K562 (cell line): ENCODE measurements at regions not wholly inside any gene's neighbourhood (a gene's known extent, or its start where the extent isn't known, plus 50 kb on each side); places are given as distances from the start of the nearest gene placed in this dataset.

ENCODE experiments used
- ARID1B ChIP-seq: fragments of 450-650 bp; IDR thresholded peaks from 2 replicates; pipeline ENCODE4 v1.6.1; 2016; ENCODE audit warnings: antibody characterized with exemption, mild to moderate bottlenecking, inconsistent platforms
- ETV5 ChIP-seq: sonication (generic); formaldehyde crosslinking; IDR thresholded peaks from 2 replicates; pipeline ENCODE4 v1.4.0; 2020; ENCODE audit warnings: low read depth, mild to moderate bottlenecking, missing genetic modification reagents
- NCOA1 ChIP-seq: fragments of 450-650 bp; IDR thresholded peaks from 2 replicates; pipeline ENCODE4 v1.6.1; 2016; ENCODE audit warnings: low read depth
- POLR2A ChIP-seq: fragments of 450-650 bp; conservative IDR thresholded peaks from 2 replicates; pipeline ENCODE4 v1.6.1; 2016
- TF ChIP-seq, protein P1 (sequence below): sonication (generic); formaldehyde crosslinking; IDR thresholded peaks from 2 replicates; pipeline ENCODE4 v1.8.1; 2023; ENCODE audit warnings: mild to moderate bottlenecking, missing genetic modification reagents
- TF ChIP-seq, protein P2 (sequence below): sonication (generic); formaldehyde crosslinking; IDR thresholded peaks from 2 replicates; pipeline ENCODE4 v1.8.1; 2022; ENCODE audit warnings: missing genetic modification reagents
- TF ChIP-seq, protein P3 (sequence below): fragments of 450-650 bp; conservative IDR thresholded peaks from 2 replicates; pipeline ENCODE4 v1.6.1; 2016; ENCODE audit warnings: missing genetic modification characterization, low read depth, mild to moderate bottlenecking, control low read depth, missing compliant biosample characterization

DNA sequence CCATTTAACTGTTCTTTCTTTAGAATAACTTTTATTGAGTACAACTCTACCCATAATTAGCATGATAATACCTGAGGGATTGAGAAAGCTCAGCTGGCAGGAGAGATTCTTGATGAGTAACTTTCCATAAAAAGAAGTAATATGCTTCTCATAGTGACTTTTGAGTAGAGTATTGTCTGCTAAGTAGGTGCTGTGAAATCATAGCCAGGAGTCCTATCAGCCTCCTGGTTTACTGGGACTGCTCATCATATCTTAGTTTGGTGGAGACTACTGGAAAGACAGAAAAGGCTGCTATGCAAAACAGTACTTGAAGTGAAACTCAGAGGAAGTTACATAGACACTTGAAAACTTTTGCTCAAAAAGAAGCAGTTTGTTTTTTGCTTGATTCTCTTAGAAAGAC, 113.3 kb upstream of the ATP2B1 start:
- TF ChIP-seq ETV5 (CRISPR knock-in tag) (no peak), ARID1B (no peak), NCOA1 (no peak), POLR2A (no peak)
- TF ChIP-seq, protein P1, sequence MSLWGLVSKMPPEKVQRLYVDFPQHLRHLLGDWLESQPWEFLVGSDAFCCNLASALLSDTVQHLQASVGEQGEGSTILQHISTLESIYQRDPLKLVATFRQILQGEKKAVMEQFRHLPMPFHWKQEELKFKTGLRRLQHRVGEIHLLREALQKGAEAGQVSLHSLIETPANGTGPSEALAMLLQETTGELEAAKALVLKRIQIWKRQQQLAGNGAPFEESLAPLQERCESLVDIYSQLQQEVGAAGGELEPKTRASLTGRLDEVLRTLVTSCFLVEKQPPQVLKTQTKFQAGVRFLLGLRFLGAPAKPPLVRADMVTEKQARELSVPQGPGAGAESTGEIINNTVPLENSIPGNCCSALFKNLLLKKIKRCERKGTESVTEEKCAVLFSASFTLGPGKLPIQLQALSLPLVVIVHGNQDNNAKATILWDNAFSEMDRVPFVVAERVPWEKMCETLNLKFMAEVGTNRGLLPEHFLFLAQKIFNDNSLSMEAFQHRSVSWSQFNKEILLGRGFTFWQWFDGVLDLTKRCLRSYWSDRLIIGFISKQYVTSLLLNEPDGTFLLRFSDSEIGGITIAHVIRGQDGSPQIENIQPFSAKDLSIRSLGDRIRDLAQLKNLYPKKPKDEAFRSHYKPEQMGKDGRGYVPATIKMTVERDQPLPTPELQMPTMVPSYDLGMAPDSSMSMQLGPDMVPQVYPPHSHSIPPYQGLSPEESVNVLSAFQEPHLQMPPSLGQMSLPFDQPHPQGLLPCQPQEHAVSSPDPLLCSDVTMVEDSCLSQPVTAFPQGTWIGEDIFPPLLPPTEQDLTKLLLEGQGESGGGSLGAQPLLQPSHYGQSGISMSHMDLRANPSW (CRISPR knock-in tag) = no peak
- TF ChIP-seq, protein P2, sequence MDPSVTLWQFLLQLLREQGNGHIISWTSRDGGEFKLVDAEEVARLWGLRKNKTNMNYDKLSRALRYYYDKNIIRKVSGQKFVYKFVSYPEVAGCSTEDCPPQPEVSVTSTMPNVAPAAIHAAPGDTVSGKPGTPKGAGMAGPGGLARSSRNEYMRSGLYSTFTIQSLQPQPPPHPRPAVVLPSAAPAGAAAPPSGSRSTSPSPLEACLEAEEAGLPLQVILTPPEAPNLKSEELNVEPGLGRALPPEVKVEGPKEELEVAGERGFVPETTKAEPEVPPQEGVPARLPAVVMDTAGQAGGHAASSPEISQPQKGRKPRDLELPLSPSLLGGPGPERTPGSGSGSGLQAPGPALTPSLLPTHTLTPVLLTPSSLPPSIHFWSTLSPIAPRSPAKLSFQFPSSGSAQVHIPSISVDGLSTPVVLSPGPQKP (CRISPR knock-in tag) = no peak
- TF ChIP-seq, protein P3, sequence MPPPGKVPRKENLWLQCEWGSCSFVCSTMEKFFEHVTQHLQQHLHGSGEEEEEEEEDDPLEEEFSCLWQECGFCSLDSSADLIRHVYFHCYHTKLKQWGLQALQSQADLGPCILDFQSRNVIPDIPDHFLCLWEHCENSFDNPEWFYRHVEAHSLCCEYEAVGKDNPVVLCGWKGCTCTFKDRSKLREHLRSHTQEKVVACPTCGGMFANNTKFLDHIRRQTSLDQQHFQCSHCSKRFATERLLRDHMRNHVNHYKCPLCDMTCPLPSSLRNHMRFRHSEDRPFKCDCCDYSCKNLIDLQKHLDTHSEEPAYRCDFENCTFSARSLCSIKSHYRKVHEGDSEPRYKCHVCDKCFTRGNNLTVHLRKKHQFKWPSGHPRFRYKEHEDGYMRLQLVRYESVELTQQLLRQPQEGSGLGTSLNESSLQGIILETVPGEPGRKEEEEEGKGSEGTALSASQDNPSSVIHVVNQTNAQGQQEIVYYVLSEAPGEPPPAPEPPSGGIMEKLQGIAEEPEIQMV (tag) = no peak
